HG03469 (cell line): ENCODE measurements at regions not wholly inside any gene's neighbourhood (a gene's known extent, or its start where the extent isn't known, plus 50 kb on each side); places are given as distances from the start of the nearest gene placed in this dataset.

Experiments
- ATAC-seq: cut with Tn5 transposase; IDR thresholded peaks from one replicate; pipeline ENCODE4 v1.9.1; 2021; ENCODE audit warnings: mild to moderate bottlenecking, moderate library complexity, moderate number of reproducible peaks; ENCODE audit not compliant: unreplicated experiment

GRCh38 chr9:7403839-7404487 lies 395.6 kb downstream of the DMAC1 start:
- ATAC-seq, result no peak

GRCh38 chr9:7403028-7403389 lies 396.6 kb downstream of the DMAC1 start:
- ATAC-seq, result no peak

GRCh38 chr9:7402334-7403027 lies 397.1 kb downstream of the DMAC1 start:
- no peak for ATAC-seq

- ATAC-seq, result no peak
These were observed 398.5 kb downstream of the DMAC1 start for GRCh38 chr9:7401116-7401515.

GRCh38 chr9:7394002-7394774 lies 405.4 kb downstream of the DMAC1 start:
- ATAC-seq, result no peak

- ATAC-seq, result no peak
These were observed 407.4 kb downstream of the DMAC1 start for GRCh38 chr9:7392148-7392547.

DNA sequence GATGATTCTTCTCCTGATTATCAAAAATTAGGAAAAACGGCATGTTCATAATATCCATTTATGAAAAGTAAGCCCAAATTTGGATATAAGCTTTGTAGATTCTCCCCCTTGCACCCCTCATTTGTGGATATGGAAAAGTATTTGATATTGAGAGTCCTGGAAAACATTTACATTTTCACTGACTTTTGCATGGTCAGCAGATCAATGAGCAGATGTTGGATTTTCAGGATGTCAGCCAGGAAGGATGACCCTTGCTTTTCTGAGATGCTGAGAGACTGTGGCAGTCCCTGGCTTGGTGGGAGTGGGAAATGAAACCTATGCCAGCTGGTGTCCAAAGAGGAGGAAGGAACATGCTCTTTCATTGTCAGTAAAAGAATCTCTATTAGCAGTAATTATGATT lies 410.8 kb downstream of the DMAC1 start:
- no peak for ATAC-seq

GRCh38 chr9:7387840-7388239 lies 411.7 kb downstream of the DMAC1 start:
- ATAC-seq, result no peak

- no peak for ATAC-seq
These were observed 417.3 kb downstream of the DMAC1 start for GRCh38 chr9:7382304-7382703.

GRCh38 chr9:7377489-7377888 lies 422.1 kb downstream of the DMAC1 start:
- ATAC-seq, result no peak

GRCh38 chr9:7376833-7377232 lies 422.7 kb downstream of the DMAC1 start:
- no peak for ATAC-seq

DNA sequence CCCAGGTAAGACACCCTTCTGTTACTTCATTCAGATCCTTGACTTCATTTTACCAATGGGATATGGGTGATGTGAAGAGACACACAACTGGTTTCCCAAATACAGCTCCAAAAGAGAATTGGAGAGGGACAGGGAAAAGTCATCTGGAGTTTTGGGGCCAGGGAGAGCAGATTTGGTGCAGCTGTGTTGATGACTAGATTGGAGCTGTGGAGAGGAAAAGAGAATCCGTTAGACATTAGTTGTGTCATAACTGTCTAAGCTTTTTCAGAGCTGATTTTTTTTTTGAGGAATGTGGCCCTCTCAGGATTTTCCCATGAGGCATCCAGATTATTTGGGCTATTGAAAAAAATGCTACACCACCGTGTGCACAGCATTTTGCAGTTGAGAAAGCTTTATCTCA lies 423.4 kb downstream of the DMAC1 start:
- ATAC-seq, result no peak

- ATAC-seq, result no peak
These were observed 424.5 kb downstream of the DMAC1 start for GRCh38 chr9:7375013-7375511.

- ATAC-seq, result no peak
These were observed 428.6 kb downstream of the DMAC1 start for GRCh38 chr9:7370988-7371387.

DNA sequence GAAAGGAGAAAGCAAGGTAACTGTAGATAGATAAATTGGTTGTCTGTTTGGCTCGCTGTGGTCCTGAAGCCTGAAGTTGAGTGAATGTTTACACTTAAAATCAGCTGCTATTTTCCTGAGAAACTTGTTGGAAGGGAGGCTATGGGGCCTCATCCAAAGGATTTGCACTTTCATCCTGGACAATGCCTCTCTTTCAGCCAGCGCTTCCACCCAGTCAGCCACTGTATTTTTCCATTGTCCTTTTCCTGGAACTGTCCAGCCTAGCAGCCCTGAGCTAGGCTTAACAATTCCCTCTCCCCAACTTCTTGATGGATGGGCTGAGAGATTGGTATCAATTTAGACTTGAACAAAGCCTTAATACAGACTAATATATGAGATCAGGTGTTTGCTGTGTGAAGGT lies 429.2 kb downstream of the DMAC1 start:
- ATAC-seq, result no peak

DNA sequence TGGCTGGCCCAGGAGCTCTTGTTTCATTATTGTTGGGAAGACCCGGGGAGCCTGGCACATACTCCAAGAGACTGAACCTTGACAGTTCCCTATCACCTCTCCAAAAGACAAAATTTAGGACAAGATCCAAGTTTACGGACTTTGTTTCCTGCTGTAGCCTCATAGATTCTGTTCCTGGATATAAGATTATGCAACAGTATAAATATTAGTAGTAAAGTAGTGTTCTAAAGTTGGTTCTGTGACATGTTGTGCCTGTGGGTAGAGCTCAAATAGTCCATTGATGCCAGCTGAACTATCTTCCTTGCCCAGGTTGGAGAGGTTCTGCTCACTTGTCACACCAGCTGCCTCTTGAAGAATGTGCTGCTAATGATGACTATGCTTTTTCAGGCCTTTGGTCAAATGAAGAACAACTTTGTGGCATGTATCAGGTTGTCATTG lies 430.2 kb downstream of the DMAC1 start:
- no peak for ATAC-seq

DNA sequence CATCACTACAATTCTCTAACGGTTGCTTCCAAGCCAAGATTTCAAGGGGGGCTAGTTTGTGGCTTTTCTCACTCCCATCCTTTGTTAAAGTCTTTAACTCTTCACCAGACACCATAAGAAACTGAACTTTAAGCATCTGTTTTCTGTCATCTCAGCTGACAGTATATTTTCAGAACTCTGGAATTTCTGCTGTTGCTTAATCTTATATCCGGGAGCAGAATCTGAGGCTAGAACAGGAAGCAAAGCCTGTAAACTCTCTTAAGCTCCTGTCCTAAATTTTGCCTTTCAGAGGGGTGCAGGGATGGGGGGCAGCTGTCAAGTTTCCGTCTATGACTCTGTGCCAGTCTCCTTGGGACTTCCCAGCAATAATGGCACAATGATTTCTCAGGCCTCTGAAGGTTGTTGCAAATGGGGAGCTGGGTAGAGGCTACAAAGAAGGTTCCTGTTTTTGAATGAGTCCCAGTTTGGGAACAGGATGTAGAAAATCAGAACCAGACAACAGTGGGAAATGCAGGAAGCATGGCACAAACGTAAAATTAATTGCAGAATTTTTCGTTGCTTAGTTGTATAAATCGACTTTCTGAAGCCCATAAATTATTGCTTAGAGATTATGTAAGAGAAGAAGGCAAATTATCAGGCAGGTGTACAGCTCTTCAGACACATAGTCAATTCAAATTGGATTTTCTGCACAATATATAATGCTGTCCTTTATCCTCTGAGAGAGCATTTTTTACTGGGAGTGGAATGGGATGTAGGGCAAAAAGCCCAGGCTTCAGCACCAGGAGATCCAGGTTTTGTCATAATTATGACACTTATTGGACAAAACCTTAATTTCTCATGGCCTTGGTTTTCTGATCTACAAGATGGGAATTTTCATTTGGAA lies 430.9 kb downstream of the DMAC1 start:
- ATAC-seq, result no peak

DNA sequence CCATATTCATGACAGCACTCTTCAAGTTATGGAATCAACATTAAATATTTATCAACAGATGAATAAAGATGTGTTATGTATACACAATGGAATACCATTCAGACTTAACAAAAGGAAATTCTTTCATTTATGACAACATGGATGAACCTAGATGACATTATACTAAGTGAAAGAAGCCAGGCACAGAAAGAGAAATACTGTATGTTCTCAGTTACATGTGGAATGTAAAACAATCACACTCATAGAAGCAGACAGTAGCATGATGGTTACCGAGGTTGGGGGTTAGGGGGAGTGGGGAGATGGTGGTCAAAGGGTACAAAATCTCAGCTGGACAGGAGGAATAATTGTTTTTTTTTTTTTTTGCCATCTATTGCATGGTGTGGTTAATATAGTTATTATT lies 431.9 kb downstream of the DMAC1 start:
- no peak for ATAC-seq

GRCh38 chr9:7366121-7366520 lies 433.5 kb downstream of the DMAC1 start:
- no peak for ATAC-seq

- ATAC-seq, result no peak
These were observed 435.7 kb downstream of the DMAC1 start for GRCh38 chr9:7363777-7364477.
